ENCODE measurements at regions not wholly inside any gene's neighbourhood (a gene's known extent, or its start where the extent isn't known, plus 50 kb on each side); places are given as distances from the start of the nearest gene placed in this dataset.

DNA sequence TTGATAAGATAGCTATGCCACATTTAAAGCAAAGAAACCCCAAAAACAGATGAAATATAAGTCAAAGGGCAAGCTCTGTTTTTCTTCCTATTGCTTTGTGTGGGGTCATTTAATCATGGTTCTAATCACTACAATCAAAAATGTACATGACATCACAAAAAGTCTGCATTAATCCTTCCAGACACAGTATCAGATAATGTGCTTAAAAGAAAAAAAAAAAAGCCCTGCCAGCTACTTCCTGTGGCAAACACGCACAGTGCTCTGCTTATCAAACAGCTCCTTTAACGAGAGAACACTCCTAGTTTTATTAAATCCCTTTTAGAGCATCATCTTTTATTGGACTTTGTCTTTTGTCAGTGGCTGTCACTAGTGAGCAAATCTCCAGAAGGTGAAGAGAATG is 1005.8 kb downstream of the GATA3 start:
- H3K4me3 ChIP-seq = no peak overlapping the region
- intact Hi-C loops (cut with DNase I) = no loop called here
- TF ChIP-seq POLR2A (IDR thresholded peaks at IDR 0.05) (no peak), POLR2AphosphoS5 (IDR thresholded peaks at IDR 0.05; ENCODE audit: insufficient read depth in 1 of 2, low read depth in 1 of 2) (no peak)
- TF ChIP-seq, protein P1, sequence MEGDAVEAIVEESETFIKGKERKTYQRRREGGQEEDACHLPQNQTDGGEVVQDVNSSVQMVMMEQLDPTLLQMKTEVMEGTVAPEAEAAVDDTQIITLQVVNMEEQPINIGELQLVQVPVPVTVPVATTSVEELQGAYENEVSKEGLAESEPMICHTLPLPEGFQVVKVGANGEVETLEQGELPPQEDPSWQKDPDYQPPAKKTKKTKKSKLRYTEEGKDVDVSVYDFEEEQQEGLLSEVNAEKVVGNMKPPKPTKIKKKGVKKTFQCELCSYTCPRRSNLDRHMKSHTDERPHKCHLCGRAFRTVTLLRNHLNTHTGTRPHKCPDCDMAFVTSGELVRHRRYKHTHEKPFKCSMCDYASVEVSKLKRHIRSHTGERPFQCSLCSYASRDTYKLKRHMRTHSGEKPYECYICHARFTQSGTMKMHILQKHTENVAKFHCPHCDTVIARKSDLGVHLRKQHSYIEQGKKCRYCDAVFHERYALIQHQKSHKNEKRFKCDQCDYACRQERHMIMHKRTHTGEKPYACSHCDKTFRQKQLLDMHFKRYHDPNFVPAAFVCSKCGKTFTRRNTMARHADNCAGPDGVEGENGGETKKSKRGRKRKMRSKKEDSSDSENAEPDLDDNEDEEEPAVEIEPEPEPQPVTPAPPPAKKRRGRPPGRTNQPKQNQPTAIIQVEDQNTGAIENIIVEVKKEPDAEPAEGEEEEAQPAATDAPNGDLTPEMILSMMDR (IDR thresholded peaks at IDR 0.05) = no peak

DNA sequence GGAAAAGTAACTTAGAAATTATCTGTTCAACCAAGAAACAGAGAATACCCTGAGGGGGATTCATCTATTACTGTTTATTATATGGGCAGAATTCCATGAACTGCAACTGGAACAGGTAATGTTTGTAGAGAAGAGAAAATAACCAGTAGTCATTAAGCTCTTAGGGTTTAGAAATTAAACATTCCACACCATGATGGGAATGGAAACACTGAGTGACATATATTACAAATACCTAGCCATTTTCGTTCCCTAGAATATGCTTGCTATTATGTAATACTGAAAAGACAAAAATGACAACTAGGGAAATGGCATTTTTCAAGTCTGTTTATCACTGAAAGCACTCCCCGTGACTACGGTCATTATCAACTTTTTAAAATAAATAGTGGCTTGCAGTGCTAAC is 1007.4 kb downstream of the GATA3 start:
- Histone ChIP-seq H3K27ac (no peak overlapping the region), H3K27me3 (no peaks in the 10 kb centered on the region), H3K4me1 (no peaks in the 10 kb centered on the region), H3K4me3 (no peak overlapping the region), H3K9me3 (no peaks in the 10 kb centered on the region), H3K36me3 (no peaks in the 10 kb centered on the region)
- intact Hi-C loops (cut with DNase I) = no loop called here
- TF ChIP-seq, protein P1 (IDR thresholded peaks at IDR 0.05) = no peak
- TF ChIP-seq POLR2AphosphoS5 (IDR thresholded peaks at IDR 0.05; ENCODE audit: insufficient read depth in 1 of 2, low read depth in 1 of 2) (no peak), POLR2A (IDR thresholded peaks at IDR 0.05) (no peak)
- no peak for DNase-seq (ENCODE audit: extremely low spot score in 2 of 2)

More for the DNA sequence above, 1005.8 kb downstream of the GATA3 start:
- H3K9me3 ChIP-seq = no peaks in the 10 kb centered on the region
- no peaks in the 10 kb centered on the region for H3K36me3 ChIP-seq
- no peaks in the 10 kb centered on the region for H3K4me1 ChIP-seq
- no peaks in the 10 kb centered on the region for H3K27me3 ChIP-seq
- H3K27ac ChIP-seq = no peak overlapping the region
- DNase-seq (ENCODE audit: extremely low spot score in 2 of 2) = no peak

DNA sequence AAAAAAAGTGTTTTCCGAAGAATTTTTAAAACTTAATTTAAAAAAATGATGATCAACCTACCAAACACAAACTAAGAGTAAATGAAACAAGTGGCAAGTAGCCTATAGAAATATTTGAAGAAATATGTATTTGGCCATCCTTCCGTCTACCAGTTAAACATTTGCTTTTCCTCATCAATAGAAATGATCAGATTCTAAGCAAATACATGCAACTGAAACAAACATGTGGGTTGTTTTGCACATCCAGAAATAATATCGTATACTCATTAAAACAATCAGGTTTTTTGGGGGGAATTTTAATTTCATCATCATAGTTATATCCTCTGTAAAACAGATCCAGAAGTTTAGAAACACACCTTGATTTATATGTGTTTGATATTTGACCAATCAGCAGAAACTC is 1011.7 kb downstream of the GATA3 start:
- no peak overlapping the region for H3K4me3 ChIP-seq
- H3K4me1 ChIP-seq = no peaks in the 10 kb centered on the region
- H3K27me3 ChIP-seq = no peaks in the 10 kb centered on the region
- H3K36me3 ChIP-seq = no peaks in the 10 kb centered on the region
- intact Hi-C loops (cut with DNase I) = no loop called here
- DNase-seq (ENCODE audit: extremely low spot score in 2 of 2) = no peak
- no peaks in the 10 kb centered on the region for H3K9me3 ChIP-seq
- no peak overlapping the region for H3K27ac ChIP-seq
- TF ChIP-seq POLR2AphosphoS5 (IDR thresholded peaks at IDR 0.05; ENCODE audit: insufficient read depth in 1 of 2, low read depth in 1 of 2) = no peak
- TF ChIP-seq, protein P1 (IDR thresholded peaks at IDR 0.05) = no peak
- TF ChIP-seq POLR2A (IDR thresholded peaks at IDR 0.05) = no peak

DNA sequence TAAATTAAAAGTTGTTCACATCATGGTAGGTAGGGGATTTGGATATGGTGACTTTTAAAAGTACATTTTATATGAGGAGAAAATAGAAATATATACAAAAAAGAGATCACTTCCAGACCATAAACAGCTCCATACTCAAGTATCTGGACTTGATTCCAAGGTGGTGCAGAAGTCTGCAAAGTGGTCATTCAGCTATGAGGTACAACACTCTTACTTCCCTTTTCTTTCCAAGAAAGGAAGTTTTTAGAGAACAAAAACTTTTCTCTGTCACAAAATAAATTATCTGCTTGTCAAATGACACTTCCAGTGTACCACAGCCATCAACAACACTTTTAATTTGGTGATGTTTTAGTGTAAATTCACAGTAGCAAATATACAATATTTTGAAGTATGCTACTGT is 1013.5 kb downstream of the GATA3 start:
- no peak overlapping the region for H3K27ac ChIP-seq
- H3K27me3 ChIP-seq = no peaks in the 10 kb centered on the region
- TF ChIP-seq POLR2A (IDR thresholded peaks at IDR 0.05) (no peak), POLR2AphosphoS5 (IDR thresholded peaks at IDR 0.05; ENCODE audit: insufficient read depth in 1 of 2, low read depth in 1 of 2) (no peak)
- TF ChIP-seq, protein P1 (IDR thresholded peaks at IDR 0.05) = no peak
- no peaks in the 10 kb centered on the region for H3K36me3 ChIP-seq
- DNase-seq (ENCODE audit: extremely low spot score in 2 of 2) = no peak
- H3K4me3 ChIP-seq = no peak overlapping the region
- no peaks in the 10 kb centered on the region for H3K9me3 ChIP-seq
- no peaks in the 10 kb centered on the region for H3K4me1 ChIP-seq
- intact Hi-C loops (cut with DNase I) = no loop called here

DNA sequence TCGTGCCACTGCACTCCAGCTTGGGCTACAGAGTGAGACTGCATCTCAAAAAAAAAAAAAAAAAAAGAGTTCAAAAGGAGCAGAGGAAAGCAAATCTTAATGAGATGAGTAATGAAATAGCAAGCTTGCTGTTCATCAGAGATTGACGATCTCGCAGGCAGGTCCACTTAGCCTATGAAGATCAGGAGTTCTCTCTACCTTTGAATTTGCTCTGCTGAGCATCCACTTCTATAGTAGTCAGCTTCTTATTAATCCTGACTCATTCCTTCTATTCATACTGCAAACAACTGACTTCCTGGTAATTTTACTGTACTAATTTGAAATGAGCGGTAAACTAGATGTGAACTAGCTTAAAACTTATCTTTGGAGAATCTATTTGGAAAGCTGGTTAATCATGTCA is 1014.6 kb downstream of the GATA3 start:
- TF ChIP-seq, protein P1 (IDR thresholded peaks at IDR 0.05) = no peak
- no peak for DNase-seq (ENCODE audit: extremely low spot score in 2 of 2)
- intact Hi-C loops (cut with DNase I) = no loop called here

More for the DNA sequence above, 1014.6 kb downstream of the GATA3 start:
- Histone ChIP-seq H3K4me3 (no peak overlapping the region), H3K4me1 (no peaks in the 10 kb centered on the region), H3K36me3 (no peaks in the 10 kb centered on the region), H3K27ac (no peak overlapping the region), H3K27me3 (no peaks in the 10 kb centered on the region), H3K9me3 (no peaks in the 10 kb centered on the region)
